ENCODE measurements at regions not wholly inside any gene's neighbourhood (a gene's known extent, or its start where the extent isn't known, plus 50 kb on each side); places are given as distances from the start of the nearest gene placed in this dataset.

DNA sequence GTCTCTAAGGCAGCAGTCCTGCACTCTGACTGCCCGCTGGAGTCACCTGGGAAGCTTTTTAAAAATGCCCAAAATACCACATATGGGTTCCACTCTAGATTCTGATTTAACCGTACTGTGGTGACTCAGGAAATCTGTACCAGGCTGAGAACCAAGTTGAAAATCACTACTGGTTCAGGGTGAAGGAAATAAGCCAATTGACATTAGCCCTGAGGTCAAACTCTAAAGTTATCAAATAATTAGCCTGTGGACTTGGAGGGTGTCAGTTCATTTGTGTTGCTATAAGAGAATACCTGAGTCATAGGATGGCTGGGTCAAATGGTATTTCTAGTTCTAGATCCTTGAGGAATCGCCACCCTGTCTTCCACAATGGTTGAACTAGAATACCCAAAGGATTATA is 321.7 kb upstream of the ROPN1 start:
- Mint-ChIP-seq H3K36me3 (no peaks in the 10 kb centered on the region), H3K27ac (no peak overlapping the region), H3K9me3 (peaks cover 0 to 6% (median 0%) of the 10 kb centered on the region in 9 donors), H3K4me1 (no peaks in the 10 kb centered on the region), H3K4me3 (no peak overlapping the region), H3K27me3 (peaks cover 0 to 13% (median 3%) of the 10 kb centered on the region in 5 donors)
- POLR2A ChIA-PET: no interaction called here
- DNase-seq: no peak
- ATAC-seq: no peak

DNA sequence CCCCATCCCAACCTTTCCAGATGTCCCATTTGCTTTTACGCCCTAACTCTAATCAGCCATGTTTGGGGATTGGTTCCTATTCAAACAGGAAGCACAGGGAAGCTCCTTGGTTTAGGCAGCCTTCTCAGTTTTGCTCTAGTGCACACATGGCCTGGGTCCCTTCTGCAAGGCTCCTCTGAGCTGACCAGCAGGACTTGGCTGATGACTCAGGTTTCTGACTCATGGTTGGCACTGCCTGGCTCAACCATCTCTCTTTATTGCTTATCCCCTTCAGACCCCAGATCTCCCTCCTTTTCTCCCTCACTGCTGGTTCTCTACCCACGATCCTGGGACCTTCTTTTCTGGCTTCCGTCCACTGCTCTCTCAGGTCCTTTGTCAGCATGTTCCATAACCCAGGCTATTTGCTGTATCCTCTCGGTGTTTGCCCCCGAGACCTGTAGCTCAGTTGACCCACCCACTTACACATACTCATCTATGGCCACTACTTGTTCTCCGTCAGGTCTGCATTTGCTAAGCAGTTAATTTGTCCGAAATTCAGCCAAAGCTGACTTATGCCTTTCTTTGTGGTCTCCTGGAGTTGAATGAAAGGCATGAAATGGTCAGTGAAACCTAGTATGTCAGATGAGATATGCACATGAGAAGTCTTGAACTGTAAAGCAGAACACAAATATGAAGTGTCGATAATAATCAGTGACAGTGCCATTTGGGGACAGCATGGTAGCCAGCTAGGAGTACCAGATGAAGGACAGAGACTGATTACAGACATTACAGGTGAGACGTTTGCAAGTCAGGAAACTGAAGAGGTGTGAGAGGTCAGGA is 323.5 kb upstream of the ROPN1 start:
- no peaks in the 10 kb centered on the region for H3K4me1 Mint-ChIP-seq
- peaks cover 0 to 13% (median 3%) of the 10 kb centered on the region in 5 donors for H3K27me3 Mint-ChIP-seq
- DNase-seq (no peak), ATAC-seq (no peak)
- peaks cover 0 to 6% (median 0%) of the 10 kb centered on the region in 9 donors for H3K9me3 Mint-ChIP-seq
- H3K4me3 Mint-ChIP-seq: no peak overlapping the region
- H3K36me3 Mint-ChIP-seq: no peaks in the 10 kb centered on the region
- POLR2A ChIA-PET: no interaction called here
- no peak overlapping the region for H3K27ac Mint-ChIP-seq

- POLR2A ChIA-PET: no interaction called here
- Mint-ChIP-seq H3K36me3 (no peaks in the 10 kb centered on the region), H3K4me1 (no peaks in the 10 kb centered on the region), H3K27ac (no peak overlapping the region), H3K9me3 (peaks cover 0 to 6% (median 0%) of the 10 kb centered on the region in 9 donors), H3K4me3 (no peak overlapping the region), H3K27me3 (peaks cover 0 to 13% (median 3%) of the 10 kb centered on the region in 5 donors)
- ATAC-seq (no peak), DNase-seq (no peak)
Observed at GRCh38 chr3:124316034-124316287, 324.0 kb upstream of the ROPN1 start.

GRCh38 chr3:124318014-124318413 is 326.1 kb upstream of the ROPN1 start:
- Mint-ChIP-seq H3K4me3 (no peak overlapping the region), H3K36me3 (no peaks in the 10 kb centered on the region), H3K9me3 (peaks cover 0 to 4% (median 0%) of the 10 kb centered on the region in 9 donors), H3K4me1 (no peaks in the 10 kb centered on the region), H3K27ac (no peak overlapping the region), H3K27me3 (peaks cover 0 to 26% (median 10%) of the 10 kb centered on the region in 5 donors)
- ATAC-seq: no peak
- no peak for DNase-seq
- POLR2A ChIA-PET: no interaction called here

- ATAC-seq (no peak), DNase-seq (no peak)
- Mint-ChIP-seq H3K4me1 (no peaks in the 10 kb centered on the region), H3K27me3 (peaks cover 2 to 28% (median 10%) of the 10 kb centered on the region in 5 donors), H3K4me3 (no peak overlapping the region), H3K9me3 (peaks cover 0 to 4% (median 0%) of the 10 kb centered on the region in 9 donors), H3K36me3 (no peaks in the 10 kb centered on the region), H3K27ac (no peak overlapping the region)
- POLR2A ChIA-PET: no interaction called here
Observed at GRCh38 chr3:124318656-124319055, 326.7 kb upstream of the ROPN1 start.

DNA sequence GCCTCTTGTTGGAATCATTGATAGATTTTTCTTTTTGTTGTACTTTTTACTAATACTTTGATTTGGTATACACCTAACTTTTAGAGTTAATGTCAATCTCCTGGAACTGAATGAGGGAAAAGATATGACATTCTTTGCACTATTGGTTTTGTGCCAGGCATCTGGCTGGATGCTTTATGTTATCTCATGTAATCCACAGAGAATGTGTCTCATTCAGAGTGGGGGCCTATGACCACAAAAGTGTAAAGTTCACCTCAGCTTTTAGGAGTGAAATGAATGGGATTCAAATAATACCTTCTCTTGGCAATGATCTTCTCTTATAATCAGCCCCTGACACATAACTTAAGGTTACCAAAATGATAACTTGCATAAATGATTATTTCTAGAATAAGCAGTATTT is 329.1 kb upstream of the ROPN1 start:
- Mint-ChIP-seq H3K36me3 (no peaks in the 10 kb centered on the region), H3K9me3 (no peaks in the 10 kb centered on the region), H3K27ac (no peak overlapping the region), H3K4me3 (no peak overlapping the region), H3K4me1 (no peaks in the 10 kb centered on the region), H3K27me3 (peaks cover 4 to 38% (median 11%) of the 10 kb centered on the region in 5 donors)
- no peak for ATAC-seq
- POLR2A ChIA-PET: no interaction called here
- DNase-seq: no peak

GRCh38 chr3:124322309-124322880 is 330.5 kb upstream of the ROPN1 start:
- Mint-ChIP-seq H3K9me3 (no peaks in the 10 kb centered on the region), H3K27me3 (peaks cover 2 to 32% (median 11%) of the 10 kb centered on the region in 5 donors), H3K36me3 (no peaks in the 10 kb centered on the region), H3K27ac (no peak overlapping the region), H3K4me3 (no peak overlapping the region), H3K4me1 (no peaks in the 10 kb centered on the region)
- POLR2A ChIA-PET: no interaction called here
- no peak for DNase-seq
- no peak for ATAC-seq

GRCh38 chr3:124322966-124323365 is 331.0 kb upstream of the ROPN1 start:
- Mint-ChIP-seq H3K4me1 (no peaks in the 10 kb centered on the region), H3K36me3 (no peaks in the 10 kb centered on the region), H3K27ac (no peak overlapping the region), H3K4me3 (no peak overlapping the region), H3K9me3 (no peaks in the 10 kb centered on the region), H3K27me3 (peaks cover 2 to 32% (median 13%) of the 10 kb centered on the region in 5 donors)
- ATAC-seq (no peak), DNase-seq (no peak)
- POLR2A ChIA-PET: no interaction called here

- Mint-ChIP-seq H3K4me1 (no peaks in the 10 kb centered on the region), H3K27ac (no peak overlapping the region), H3K9me3 (peaks cover 0 to 2% (median 0%) of the 10 kb centered on the region in 9 donors), H3K27me3 (peaks cover 2 to 32% (median 13%) of the 10 kb centered on the region in 5 donors), H3K36me3 (no peaks in the 10 kb centered on the region), H3K4me3 (no peak overlapping the region)
- ATAC-seq (no peak), DNase-seq (no peak)
- POLR2A ChIA-PET: no interaction called here
Observed at GRCh38 chr3:124325248-124325647, 333.3 kb upstream of the ROPN1 start.

DNA sequence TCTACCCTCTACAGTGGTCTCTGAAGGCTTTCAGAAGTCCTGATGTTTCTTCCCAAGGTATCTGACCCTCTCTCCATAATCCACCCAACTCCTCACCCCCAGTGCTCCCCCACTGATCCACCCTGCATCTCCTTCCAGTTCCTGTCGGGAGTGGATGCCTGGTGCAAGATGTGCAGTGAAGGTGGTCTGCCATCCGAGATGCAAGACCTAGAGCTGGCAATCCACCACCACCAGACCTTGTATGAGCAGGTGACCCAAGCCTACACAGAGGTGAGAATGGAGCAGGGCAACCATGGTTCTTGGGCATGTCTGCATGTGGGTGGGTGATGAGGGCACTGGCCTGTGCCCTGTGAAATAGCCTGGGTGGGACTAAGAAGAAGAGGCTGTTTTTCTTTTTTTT is 337.8 kb upstream of the ROPN1 start:
- peaks cover 0 to 10% (median 0%) of the 10 kb centered on the region in 9 donors for H3K9me3 Mint-ChIP-seq
- no peak overlapping the region for H3K27ac Mint-ChIP-seq
- H3K27me3 Mint-ChIP-seq: peaks cover 0 to 3% (median 0%) of the 10 kb centered on the region in 5 donors
- no peak for DNase-seq
- POLR2A ChIA-PET: no interaction called here
- H3K4me1 Mint-ChIP-seq: no peaks in the 10 kb centered on the region
- no peak for ATAC-seq
- H3K4me3 Mint-ChIP-seq: no peak overlapping the region
- H3K36me3 Mint-ChIP-seq: no peaks in the 10 kb centered on the region

GRCh38 chr3:124333931-124334640 is 342.2 kb upstream of the ROPN1 start:
- H3K36me3 Mint-ChIP-seq: no peaks in the 10 kb centered on the region
- no peaks in the 10 kb centered on the region for H3K4me1 Mint-ChIP-seq
- H3K27me3 Mint-ChIP-seq: peaks cover 3 to 12% (median 6%) of the 10 kb centered on the region in 5 donors
- POLR2A ChIA-PET: no interaction called here
- no peak for ATAC-seq
- no peak for DNase-seq
- H3K4me3 Mint-ChIP-seq: no peak overlapping the region
- no peak overlapping the region for H3K27ac Mint-ChIP-seq
- peaks cover 0 to 10% (median 0%) of the 10 kb centered on the region in 9 donors for H3K9me3 Mint-ChIP-seq

- ATAC-seq: no peak
Observed at GRCh38 chr3:124336067-124336656, 344.2 kb upstream of the ROPN1 start.

GRCh38 chr3:124345845-124346244 is 353.9 kb upstream of the ROPN1 start:
- no peaks in the 10 kb centered on the region for H3K4me1 Mint-ChIP-seq
- H3K36me3 Mint-ChIP-seq: no peaks in the 10 kb centered on the region
- H3K9me3 Mint-ChIP-seq: peaks cover 0 to 9% (median 0%) of the 10 kb centered on the region in 9 donors
- DNase-seq (no peak), ATAC-seq (no peak)
- no peak overlapping the region for H3K4me3 Mint-ChIP-seq
- POLR2A ChIA-PET: no interaction called here
- peaks cover 0 to 16% (median 8%) of the 10 kb centered on the region in 5 donors for H3K27me3 Mint-ChIP-seq
- H3K27ac Mint-ChIP-seq: no peak overlapping the region

More at GRCh38 chr3:124336067-124336656, 344.2 kb upstream of the ROPN1 start:
- Mint-ChIP-seq H3K27ac (no peak overlapping the region), H3K4me3 (no peak overlapping the region), H3K9me3 (peaks cover 0 to 10% (median 0%) of the 10 kb centered on the region in 9 donors), H3K4me1 (no peaks in the 10 kb centered on the region), H3K27me3 (peaks cover 6 to 13% (median 10%) of the 10 kb centered on the region in 5 donors), H3K36me3 (no peaks in the 10 kb centered on the region)
- DNase-seq: no peak
- POLR2A ChIA-PET: no interaction called here

Measured in naive thymus-derived CD8-positive, alpha-beta T cell (primary cell).